Keratinocyte (primary cell): ENCODE measurements at regions not wholly inside any gene's neighbourhood (a gene's known extent, or its start where the extent isn't known, plus 50 kb on each side); places are given as distances from the start of the nearest gene placed in this dataset.

Experiments
- CTCF ChIP-seq, 3 experiments: IDR thresholded peaks in 1 of 3; conservative IDR thresholded peaks in 1 of 3; optimal IDR thresholded peaks in 1 of 3; 2 replicates in 2 of 3; 3 replicates in 1 of 3; pipeline versions ENCODE3 to v1.5.1; 2011; ENCODE audit warnings: low read length in 3 of 3, mild to moderate bottlenecking in 3 of 3, moderate library complexity in 2 of 3, control low read depth in 1 of 3, inconsistent platforms in 1 of 3; ENCODE audit not compliant: insufficient read depth in 2 of 3; ENCODE audit errors: extremely low read depth in 1 of 3
- EZH2 ChIP-seq: IDR thresholded peaks from one replicate; pipeline ENCODE4 v1.6.1; 2012; ENCODE audit warnings: inconsistent platforms, mild to moderate bottlenecking, low read length, moderate library complexity

DNA sequence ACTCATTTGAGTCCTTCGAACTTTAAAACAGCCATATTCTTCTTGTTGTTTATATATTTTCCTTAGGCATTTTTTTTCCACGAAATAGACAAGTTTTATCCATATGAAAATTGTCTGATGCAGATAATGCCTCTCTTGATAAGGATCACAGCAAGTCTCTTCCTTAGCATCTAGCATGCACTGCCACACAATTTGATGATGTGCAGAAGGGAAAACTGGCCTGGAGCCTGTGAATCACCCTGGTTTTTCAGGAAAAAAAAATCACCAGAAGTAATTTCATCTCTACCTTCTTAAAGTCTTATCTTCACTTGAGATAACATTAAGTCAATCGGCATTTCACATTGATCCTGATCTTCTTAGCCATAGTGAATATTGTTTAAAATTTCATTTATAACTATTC is 199.8 kb downstream of the TENT5A start:
- TF ChIP-seq CTCF (optimal IDR thresholded peaks at IDR 0.05 in 1 of 3, IDR thresholded peaks at IDR 0.05 in 1 of 3, conservative IDR thresholded peaks at IDR 0.05 in 1 of 3; ENCODE audit: extremely low read depth in 1 of 3, insufficient read depth in 2 of 3, low read length in 3 of 3), result no peak
- TF ChIP-seq EZH2, result no peak
